WTC11 (cell line): ENCODE measurements at regions not wholly inside any gene's neighbourhood (a gene's known extent, or its start where the extent isn't known, plus 50 kb on each side); places are given as distances from the start of the nearest gene placed in this dataset.
A peak's percentile ranks its signal among the peaks of the same experiment; 100 is the strongest.

Source experiments
- ATAC-seq: fragments of 200-7000 bp; cut with Tn5 transposase; 2 replicates; pipeline ENCODE4 v1.10.0; 2021; ENCODE audit warnings: mild to moderate bottlenecking, moderate library complexity
- CTCF ChIA-PET: fragments of 300-600 bp; sonication (Branson Sonifier 250); formaldehyde crosslinking; loops from one replicate; lab custom pipeline; 2021; ENCODE audit warnings: antibody characterized with exemption; lab: Charles Lee
- POLR2A ChIA-PET: fragments of 350-600 bp; sonication (Branson Sonifier 250); formaldehyde crosslinking; loops from one replicate; lab custom pipeline; 2021; ENCODE audit warnings: antibody characterized with exemption; lab: Charles Lee
- DNase-seq: peaks from one replicate; pipeline ENCODE4 v3.0.0; 2021; ENCODE audit warnings: low spot score
- H3K27ac Mint-ChIP-seq: 2 replicates; pipeline ENCODE4 v1.8.0; 2021; ENCODE audit warnings: mixed read lengths
- H3K27me3 Mint-ChIP-seq: 2 replicates; pipeline ENCODE4 v1.8.0; 2021; ENCODE audit warnings: low read depth, mild to moderate bottlenecking, moderate library complexity, mixed read lengths
- H3K36me3 Mint-ChIP-seq: 2 replicates; pipeline ENCODE4 v1.8.0; 2021; ENCODE audit warnings: mixed read lengths
- H3K4me1 Mint-ChIP-seq: 2 replicates; pipeline ENCODE4 v1.8.0; 2022; ENCODE audit warnings: mixed read lengths
- H3K4me3 Mint-ChIP-seq: 2 replicates; pipeline ENCODE4 v1.8.0; 2021; ENCODE audit warnings: mild to moderate bottlenecking, moderate library complexity, mixed read lengths
- H3K9me3 Mint-ChIP-seq: 2 replicates; pipeline ENCODE4 v1.8.0; 2021; ENCODE audit warnings: mixed read lengths
- CREB1 ChIP-seq: sonication (generic); formaldehyde crosslinking; IDR thresholded peaks from 2 replicates; pipeline ENCODE4 v1.8.0; 2023; ENCODE audit warnings: mild to moderate bottlenecking, missing genetic modification reagents
- ELF4 ChIP-seq: sonication (generic); formaldehyde crosslinking; IDR thresholded peaks from 2 replicates; pipeline ENCODE4 v1.8.1; 2022; ENCODE audit warnings: low read depth, mild to moderate bottlenecking, moderate library complexity, missing genetic modification reagents
- EMX1 ChIP-seq: fragments of 250-450 bp; sonication (Bioruptor Pico); IDR thresholded peaks from 2 replicates; pipeline ENCODE4 v1.8.0; 2021; ENCODE audit warnings: mild to moderate bottlenecking
- ESRRA ChIP-seq: sonication (generic); formaldehyde crosslinking; IDR thresholded peaks from 2 replicates; pipeline ENCODE4 v1.8.1; 2022; ENCODE audit warnings: mild to moderate bottlenecking, missing genetic modification reagents, borderline replicate concordance
- NFATC4 ChIP-seq: fragments of 250-450 bp; sonication (Bioruptor Pico); IDR thresholded peaks from 2 replicates; pipeline ENCODE4 v1.9.0; 2021; ENCODE audit warnings: mild to moderate bottlenecking
- NFE2L1 ChIP-seq: sonication (generic); formaldehyde crosslinking; IDR thresholded peaks from 2 replicates; pipeline ENCODE4 v1.8.1; 2023; ENCODE audit warnings: missing genetic modification reagents
- NR2C2 ChIP-seq: sonication (generic); formaldehyde crosslinking; IDR thresholded peaks from 2 replicates; pipeline ENCODE4 v1.8.0; 2022; ENCODE audit warnings: mild to moderate bottlenecking, missing genetic modification reagents
- SMAD3 ChIP-seq: sonication (generic); formaldehyde crosslinking; IDR thresholded peaks from 2 replicates; pipeline ENCODE4 v1.8.0; 2022; ENCODE audit warnings: missing genetic modification reagents, mild to moderate bottlenecking, borderline replicate concordance
- SP1 ChIP-seq: sonication (generic); formaldehyde crosslinking; conservative IDR thresholded peaks from 2 replicates; pipeline ENCODE4 v1.8.1; 2022; ENCODE audit warnings: missing genetic modification reagents
- TCF7 ChIP-seq: sonication (generic); formaldehyde crosslinking; IDR thresholded peaks from 2 replicates; pipeline ENCODE4 v1.8.0; 2022; ENCODE audit warnings: mild to moderate bottlenecking, low read depth, missing genetic modification reagents, moderate library complexity
- TEAD1 ChIP-seq: sonication (generic); formaldehyde crosslinking; IDR thresholded peaks from 2 replicates; pipeline ENCODE4 v1.8.0; 2022; ENCODE audit warnings: mild to moderate bottlenecking, missing genetic modification reagents
- ZBTB21 ChIP-seq: sonication (generic); formaldehyde crosslinking; IDR thresholded peaks from 2 replicates; pipeline ENCODE4 v1.8.1; 2023; ENCODE audit warnings: mild to moderate bottlenecking, missing genetic modification reagents, borderline replicate concordance
- ZNF219 ChIP-seq: sonication (generic); formaldehyde crosslinking; IDR thresholded peaks from 2 replicates; pipeline ENCODE4 v1.8.0; 2023; ENCODE audit warnings: missing genetic modification reagents, mild to moderate bottlenecking, borderline replicate concordance
- ZNF232 ChIP-seq: sonication (generic); formaldehyde crosslinking; IDR thresholded peaks from 2 replicates; pipeline ENCODE4 v1.8.0; 2022; ENCODE audit warnings: mild to moderate bottlenecking, missing genetic modification reagents
- ZNF263 ChIP-seq: sonication (generic); formaldehyde crosslinking; IDR thresholded peaks from 2 replicates; pipeline ENCODE4 v1.8.1; 2022; ENCODE audit warnings: low read depth, mild to moderate bottlenecking, moderate library complexity, missing genetic modification reagents
- ZNF317 ChIP-seq: sonication (generic); formaldehyde crosslinking; IDR thresholded peaks from 2 replicates; pipeline ENCODE4 v1.8.1; 2023; ENCODE audit warnings: low read depth, mild to moderate bottlenecking, moderate library complexity, missing genetic modification reagents, borderline replicate concordance
- ZNF423 ChIP-seq: fragments of 250-450 bp; sonication (Bioruptor Pico); IDR thresholded peaks from 2 replicates; pipeline ENCODE4 v2.1.2; 2022; ENCODE audit warnings: mild to moderate bottlenecking, moderate library complexity
- ZNF671 ChIP-seq: fragments of 250-450 bp; sonication (Bioruptor Pico); IDR thresholded peaks from 2 replicates; pipeline ENCODE4 v1.8.0; 2021; ENCODE audit warnings: mild to moderate bottlenecking
- TF ChIP-seq, protein P1 (sequence below): sonication (generic); formaldehyde crosslinking; IDR thresholded peaks from 2 replicates; pipeline ENCODE4 v1.8.1; 2022; ENCODE audit warnings: mild to moderate bottlenecking, moderate library complexity, missing genetic modification reagents
- TF ChIP-seq, protein P2 (sequence below): sonication (generic); formaldehyde crosslinking; IDR thresholded peaks from 2 replicates; pipeline ENCODE4 v1.8.1; 2022; ENCODE audit warnings: missing genetic modification reagents, borderline replicate concordance
- TF ChIP-seq, protein P3 (sequence below): sonication (generic); formaldehyde crosslinking; IDR thresholded peaks from 2 replicates; pipeline ENCODE4 v1.8.1; 2022; ENCODE audit warnings: mild to moderate bottlenecking, missing genetic modification reagents, moderate library complexity, borderline replicate concordance
- TF ChIP-seq, protein P4 (sequence below): fragments of 250-450 bp; sonication (Bioruptor Pico); IDR thresholded peaks from 2 replicates; pipeline ENCODE4 v1.8.0; 2021; ENCODE audit warnings: mild to moderate bottlenecking
- TF ChIP-seq, protein P5 (sequence below): sonication (generic); formaldehyde crosslinking; conservative IDR thresholded peaks from 2 replicates; pipeline ENCODE4 v1.8.1; 2022; ENCODE audit warnings: mild to moderate bottlenecking, missing genetic modification reagents
- TF ChIP-seq, protein P6 (sequence below): fragments of 250-450 bp; sonication (Bioruptor Pico); IDR thresholded peaks from 2 replicates; pipeline ENCODE4 v2.1.2; 2022; ENCODE audit warnings: mild to moderate bottlenecking, moderate library complexity
- TF ChIP-seq, protein P7 (sequence below): fragments of 250-450 bp; sonication (Bioruptor Pico); IDR thresholded peaks from 2 replicates; pipeline ENCODE4 v1.9.0; 2021; ENCODE audit warnings: moderate library complexity, mild to moderate bottlenecking, inconsistent platforms, borderline replicate concordance

DNA sequence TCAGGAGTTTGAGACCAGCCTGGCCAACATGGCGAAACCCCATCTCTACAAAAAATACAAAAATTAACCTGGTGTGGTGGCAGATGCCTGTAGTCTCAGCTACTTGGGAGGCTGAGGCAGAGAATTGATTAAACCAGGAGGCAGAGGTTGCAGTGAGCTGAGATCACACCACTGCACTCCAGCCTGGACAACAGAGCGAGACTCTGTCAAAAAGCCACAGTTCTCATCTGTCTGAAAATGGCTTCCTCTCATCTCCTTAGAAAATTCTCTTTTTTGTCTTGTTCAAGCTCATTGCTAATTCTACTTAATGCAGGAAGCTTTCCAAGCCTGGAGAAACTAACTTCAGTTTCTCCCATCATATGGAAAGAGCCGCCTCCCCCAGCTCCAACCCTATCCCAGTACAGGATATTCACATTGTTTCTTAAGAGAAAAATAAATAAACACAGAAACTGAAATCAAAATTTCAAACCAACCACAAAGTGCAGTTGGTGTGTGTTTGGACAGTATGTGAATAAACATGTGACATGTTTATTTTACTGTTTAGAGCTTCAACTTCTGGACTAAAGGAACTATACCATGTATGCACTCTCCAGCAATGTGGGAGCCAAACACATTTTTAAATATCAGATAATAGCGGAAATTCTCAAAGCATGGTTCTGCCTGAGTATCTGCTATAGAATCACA lies 55.0 kb upstream of the GAB1 start:
- Mint-ChIP-seq H3K27ac (no peak overlapping the region), H3K4me3 (no peak overlapping the region), H3K27me3 (no peaks in the 10 kb centered on the region), H3K9me3 (no peaks in the 10 kb centered on the region), H3K36me3 (no peaks in the 10 kb centered on the region), H3K4me1 (peaks cover 11% of the 10 kb centered on the region)
- DNase-seq = no peak
- ATAC-seq = no peak
- POLR2A ChIA-PET = no interaction called here
- CTCF ChIA-PET = no interaction called here
- TF ChIP-seq ZNF317 (CRISPR knock-in tag) (no peak), ZNF263 (no peak), TCF7 (no peak), ESRRA (CRISPR knock-in tag) (no peak), ZNF232 (CRISPR knock-in tag) (no peak), NR2C2 (CRISPR knock-in tag) (no peak), NFATC4 (no peak), ZNF219 (no peak)
- TF ChIP-seq, protein P1, sequence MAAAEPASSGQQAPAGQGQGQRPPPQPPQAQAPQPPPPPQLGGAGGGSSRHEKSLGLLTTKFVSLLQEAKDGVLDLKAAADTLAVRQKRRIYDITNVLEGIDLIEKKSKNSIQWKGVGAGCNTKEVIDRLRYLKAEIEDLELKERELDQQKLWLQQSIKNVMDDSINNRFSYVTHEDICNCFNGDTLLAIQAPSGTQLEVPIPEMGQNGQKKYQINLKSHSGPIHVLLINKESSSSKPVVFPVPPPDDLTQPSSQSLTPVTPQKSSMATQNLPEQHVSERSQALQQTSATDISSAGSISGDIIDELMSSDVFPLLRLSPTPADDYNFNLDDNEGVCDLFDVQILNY (CRISPR knock-in tag) = no peak
- TF ChIP-seq, protein P2, sequence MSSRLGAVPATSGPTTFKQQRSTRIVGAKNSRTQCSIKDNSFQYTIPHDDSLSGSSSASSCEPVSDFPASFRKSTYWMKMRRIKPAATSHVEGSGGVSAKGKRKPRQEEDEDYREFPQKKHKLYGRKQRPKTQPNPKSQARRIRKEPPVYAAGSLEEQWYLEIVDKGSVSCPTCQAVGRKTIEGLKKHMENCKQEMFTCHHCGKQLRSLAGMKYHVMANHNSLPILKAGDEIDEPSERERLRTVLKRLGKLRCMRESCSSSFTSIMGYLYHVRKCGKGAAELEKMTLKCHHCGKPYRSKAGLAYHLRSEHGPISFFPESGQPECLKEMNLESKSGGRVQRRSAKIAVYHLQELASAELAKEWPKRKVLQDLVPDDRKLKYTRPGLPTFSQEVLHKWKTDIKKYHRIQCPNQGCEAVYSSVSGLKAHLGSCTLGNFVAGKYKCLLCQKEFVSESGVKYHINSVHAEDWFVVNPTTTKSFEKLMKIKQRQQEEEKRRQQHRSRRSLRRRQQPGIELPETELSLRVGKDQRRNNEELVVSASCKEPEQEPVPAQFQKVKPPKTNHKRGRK = no peak
- TF ChIP-seq, protein P3, sequence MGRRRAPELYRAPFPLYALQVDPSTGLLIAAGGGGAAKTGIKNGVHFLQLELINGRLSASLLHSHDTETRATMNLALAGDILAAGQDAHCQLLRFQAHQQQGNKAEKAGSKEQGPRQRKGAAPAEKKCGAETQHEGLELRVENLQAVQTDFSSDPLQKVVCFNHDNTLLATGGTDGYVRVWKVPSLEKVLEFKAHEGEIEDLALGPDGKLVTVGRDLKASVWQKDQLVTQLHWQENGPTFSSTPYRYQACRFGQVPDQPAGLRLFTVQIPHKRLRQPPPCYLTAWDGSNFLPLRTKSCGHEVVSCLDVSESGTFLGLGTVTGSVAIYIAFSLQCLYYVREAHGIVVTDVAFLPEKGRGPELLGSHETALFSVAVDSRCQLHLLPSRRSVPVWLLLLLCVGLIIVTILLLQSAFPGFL = no peak

DNA sequence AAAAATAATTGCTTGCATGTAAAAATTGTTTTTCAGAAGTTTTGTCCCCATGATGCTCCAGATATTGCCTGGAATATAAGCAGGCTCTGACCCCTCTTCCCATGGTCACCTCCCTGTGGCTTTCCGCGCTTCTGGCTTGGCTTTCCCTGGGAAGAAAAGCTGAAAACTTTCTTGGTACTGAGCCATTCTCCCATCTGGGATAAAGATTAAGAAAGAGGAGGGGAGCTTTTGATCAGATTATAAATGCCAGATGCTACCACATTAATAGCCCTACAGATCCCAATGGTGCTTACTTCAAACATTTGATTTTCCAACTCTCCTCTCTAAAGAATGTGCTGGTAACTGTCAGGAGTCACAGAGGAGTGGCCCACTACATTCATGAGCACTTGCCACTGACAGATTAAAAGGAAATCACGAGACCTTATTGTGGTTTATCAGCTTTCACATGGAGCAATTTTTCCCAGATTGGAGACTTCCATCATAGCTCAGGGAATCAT lies 54.4 kb upstream of the GAB1 start:
- DNase-seq = no peak
- Mint-ChIP-seq H3K36me3 (no peaks in the 10 kb centered on the region), H3K4me3 (no peak overlapping the region), H3K4me1 (peaks cover 18% of the 10 kb centered on the region), H3K27me3 (no peaks in the 10 kb centered on the region), H3K9me3 (no peaks in the 10 kb centered on the region), H3K27ac (no peak overlapping the region)
- ChIA-PET POLR2A (no interaction called here), CTCF (no interaction called here)
- TF ChIP-seq NFE2L1 (CRISPR knock-in tag) (no peak), SMAD3 (CRISPR knock-in tag) (no peak), ZNF671 (CRISPR knock-in tag) (no peak)
- no peak for ATAC-seq

DNA sequence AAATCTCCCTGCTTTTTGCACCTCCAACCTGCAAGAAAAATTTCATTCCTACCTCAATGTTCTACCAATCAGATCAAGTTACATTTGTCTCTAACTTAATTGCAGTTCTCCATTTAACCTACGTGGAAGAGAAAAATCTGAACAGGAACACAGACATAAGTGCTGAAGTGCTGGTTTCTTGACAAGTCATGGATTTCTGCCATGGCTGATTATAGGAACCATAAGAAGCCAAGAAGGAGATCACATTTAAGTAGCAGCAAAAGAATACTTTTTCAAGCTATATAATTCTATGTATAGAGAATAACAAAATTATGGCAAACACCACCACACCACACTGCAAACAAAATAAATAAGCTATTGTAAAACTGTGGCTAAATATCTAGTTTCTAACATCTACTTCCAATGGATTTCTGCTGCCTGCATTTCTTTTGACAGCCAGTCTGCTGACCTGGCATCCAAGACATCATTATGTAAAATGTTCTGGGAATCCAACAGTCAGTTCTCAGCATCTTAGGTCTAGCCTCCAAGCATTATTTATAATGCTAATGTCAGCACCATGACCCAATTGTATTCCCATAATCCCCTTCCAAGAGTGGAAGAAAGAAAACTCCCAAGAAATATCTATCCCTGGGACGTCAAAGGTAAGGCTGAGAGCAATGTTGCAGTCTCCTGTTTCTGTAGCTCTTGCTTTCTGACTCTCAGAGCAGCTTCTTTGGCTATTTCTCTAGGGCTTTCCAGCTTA lies 50.8 kb upstream of the GAB1 start:
- Mint-ChIP-seq H3K27me3 (no peaks in the 10 kb centered on the region), H3K27ac (no peak overlapping the region; the same call in 1 of the 2 replicates), H3K4me3 (no peak overlapping the region), H3K9me3 (no peaks in the 10 kb centered on the region), H3K36me3 (no peaks in the 10 kb centered on the region), H3K4me1 (peaks cover 22% of the 10 kb centered on the region)
- POLR2A ChIA-PET = no interaction called here
- ATAC-seq (peak; percentile 45), DNase-seq (no peak)
- CTCF ChIA-PET = no interaction called here
- TF ChIP-seq NFATC4 = no peak
- no peak for TF ChIP-seq TEAD1 (CRISPR knock-in tag)
- TF ChIP-seq NR2C2 (CRISPR knock-in tag) = no peak
- no peak for TF ChIP-seq ESRRA (CRISPR knock-in tag)
- TF ChIP-seq, protein P4, sequence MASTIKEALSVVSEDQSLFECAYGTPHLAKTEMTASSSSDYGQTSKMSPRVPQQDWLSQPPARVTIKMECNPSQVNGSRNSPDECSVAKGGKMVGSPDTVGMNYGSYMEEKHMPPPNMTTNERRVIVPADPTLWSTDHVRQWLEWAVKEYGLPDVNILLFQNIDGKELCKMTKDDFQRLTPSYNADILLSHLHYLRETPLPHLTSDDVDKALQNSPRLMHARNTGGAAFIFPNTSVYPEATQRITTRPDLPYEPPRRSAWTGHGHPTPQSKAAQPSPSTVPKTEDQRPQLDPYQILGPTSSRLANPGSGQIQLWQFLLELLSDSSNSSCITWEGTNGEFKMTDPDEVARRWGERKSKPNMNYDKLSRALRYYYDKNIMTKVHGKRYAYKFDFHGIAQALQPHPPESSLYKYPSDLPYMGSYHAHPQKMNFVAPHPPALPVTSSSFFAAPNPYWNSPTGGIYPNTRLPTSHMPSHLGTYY (CRISPR knock-in tag) = no peak
- TF ChIP-seq, protein P5, sequence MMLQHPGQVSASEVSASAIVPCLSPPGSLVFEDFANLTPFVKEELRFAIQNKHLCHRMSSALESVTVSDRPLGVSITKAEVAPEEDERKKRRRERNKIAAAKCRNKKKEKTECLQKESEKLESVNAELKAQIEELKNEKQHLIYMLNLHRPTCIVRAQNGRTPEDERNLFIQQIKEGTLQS (CRISPR knock-in tag) = no peak
- TF ChIP-seq ZNF423 (CRISPR knock-in tag) = no peak
- no peak for TF ChIP-seq ZBTB21
- TF ChIP-seq, protein P6, sequence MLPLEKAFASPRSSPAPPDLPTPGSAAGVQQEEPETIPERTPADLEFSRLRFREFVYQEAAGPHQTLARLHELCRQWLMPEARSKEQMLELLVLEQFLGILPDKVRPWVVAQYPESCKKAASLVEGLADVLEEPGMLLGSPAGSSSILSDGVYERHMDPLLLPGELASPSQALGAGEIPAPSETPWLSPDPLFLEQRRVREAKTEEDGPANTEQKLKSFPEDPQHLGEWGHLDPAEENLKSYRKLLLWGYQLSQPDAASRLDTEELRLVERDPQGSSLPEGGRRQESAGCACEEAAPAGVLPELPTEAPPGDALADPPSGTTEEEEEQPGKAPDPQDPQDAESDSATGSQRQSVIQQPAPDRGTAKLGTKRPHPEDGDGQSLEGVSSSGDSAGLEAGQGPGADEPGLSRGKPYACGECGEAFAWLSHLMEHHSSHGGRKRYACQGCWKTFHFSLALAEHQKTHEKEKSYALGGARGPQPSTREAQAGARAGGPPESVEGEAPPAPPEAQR = no peak
- TF ChIP-seq ELF4 (CRISPR knock-in tag) = no peak
- TF ChIP-seq CREB1 (CRISPR knock-in tag) = no peak
- TF ChIP-seq, protein P7, sequence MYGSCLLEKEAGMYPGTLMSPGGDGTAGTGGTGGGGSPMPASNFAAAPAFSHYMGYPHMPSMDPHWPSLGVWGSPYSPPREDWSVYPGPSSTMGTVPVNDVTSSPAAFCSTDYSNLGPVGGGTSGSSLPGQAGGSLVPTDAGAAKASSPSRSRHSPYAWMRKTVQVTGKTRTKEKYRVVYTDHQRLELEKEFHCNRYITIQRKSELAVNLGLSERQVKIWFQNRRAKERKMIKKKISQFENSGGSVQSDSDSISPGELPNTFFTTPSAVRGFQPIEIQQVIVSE (CRISPR knock-in tag) = no peak
- TF ChIP-seq ZNF317 (CRISPR knock-in tag) = no peak
- no peak for TF ChIP-seq SP1 (CRISPR knock-in tag)
- TF ChIP-seq EMX1 = no peak
